NCI-H460 (cell line): ENCODE measurements at regions not wholly inside any gene's neighbourhood (a gene's known extent, or its start where the extent isn't known, plus 50 kb on each side); places are given as distances from the start of the nearest gene placed in this dataset.

Source experiments
- DNase-seq: peaks from one replicate; pipeline ENCODE4 v3.0.0-alpha.2; 2016; ENCODE audit warnings: low read depth; ENCODE audit errors: extremely low read depth

- no peak for DNase-seq
Observed at GRCh38 chr5:133831491-133832224, 136.8 kb downstream of the C5orf15 start.

GRCh38 chr5:133830911-133831310, 137.5 kb downstream of the C5orf15 start:
- no peak for DNase-seq

DNA sequence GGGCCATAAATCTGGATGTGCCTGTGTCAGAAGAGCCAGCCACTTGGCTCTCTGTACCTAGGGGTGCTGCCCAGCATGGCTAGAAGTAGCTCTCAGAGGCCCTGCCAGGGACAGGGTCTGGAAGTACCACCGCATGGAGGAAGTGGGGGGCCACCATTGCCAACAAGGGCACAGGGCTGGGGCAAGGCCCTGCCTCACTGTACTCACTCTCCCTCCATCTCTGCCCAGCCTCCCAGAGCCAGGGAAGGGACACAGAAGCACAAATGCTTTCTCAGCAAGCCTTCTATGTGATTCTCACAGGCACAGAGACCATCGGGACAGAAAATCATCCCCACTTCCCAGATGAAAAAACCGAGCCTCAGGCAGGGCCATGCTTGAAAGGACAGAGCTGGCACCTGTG, 138.1 kb downstream of the C5orf15 start:
- DNase-seq = no peak

DNA sequence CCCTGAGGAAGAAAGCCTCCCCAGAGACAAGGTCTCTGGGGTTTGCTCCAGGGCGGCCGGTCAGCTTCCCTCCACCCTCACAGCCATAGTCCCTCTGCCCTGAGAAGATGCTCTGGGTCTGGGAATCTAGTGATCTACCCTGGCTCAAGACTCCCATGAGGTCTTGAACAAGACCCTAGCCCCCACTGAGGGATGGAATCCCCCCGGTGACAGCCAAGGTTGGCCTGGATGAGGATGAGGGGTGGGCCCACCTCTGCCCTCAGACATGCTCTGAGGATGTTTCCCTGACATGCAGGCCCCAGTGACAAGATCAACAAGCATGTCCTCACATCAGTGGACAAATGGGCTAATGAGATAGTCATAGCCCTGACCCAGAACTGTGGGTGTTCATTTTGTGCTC, 138.6 kb downstream of the C5orf15 start:
- no peak for DNase-seq

DNA sequence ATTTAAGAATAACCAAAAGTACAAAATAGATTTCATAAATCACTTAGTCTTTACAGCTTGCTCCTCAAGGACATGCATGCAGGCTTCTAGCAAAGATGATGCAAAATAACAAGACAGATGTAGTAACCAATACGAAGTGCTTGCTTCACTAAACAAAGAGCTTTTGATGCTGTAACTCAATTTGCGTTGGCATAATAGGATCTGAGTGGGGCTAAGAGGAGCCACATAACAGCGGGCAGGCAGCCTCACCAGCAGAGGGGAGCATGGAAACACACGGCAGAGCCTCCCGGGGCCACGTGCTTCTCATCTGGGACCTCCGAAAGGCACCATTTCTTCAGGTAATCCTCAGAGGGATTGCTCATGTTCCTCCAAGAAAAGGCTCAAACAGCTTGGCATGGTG, 139.7 kb downstream of the C5orf15 start:
- DNase-seq = no peak

DNA sequence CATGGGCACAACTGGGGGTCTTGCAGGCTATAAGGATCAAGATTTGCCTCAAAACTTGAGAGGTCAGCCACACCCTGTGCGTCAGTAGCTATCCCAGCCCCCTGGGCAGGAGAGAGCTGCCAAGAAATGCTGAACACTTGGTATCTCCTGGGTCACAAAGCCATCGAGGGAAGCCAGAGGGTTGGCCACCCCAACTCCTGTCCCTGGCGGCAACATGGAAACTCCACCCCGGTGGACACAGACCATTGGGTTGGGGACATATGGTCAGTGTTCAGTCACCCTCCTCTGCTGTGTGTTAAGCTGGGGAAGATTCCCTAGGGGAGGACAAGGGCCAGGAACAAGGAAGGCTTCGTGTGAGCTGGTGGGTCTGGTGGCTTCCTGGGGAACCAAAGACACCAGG, 140.6 kb downstream of the C5orf15 start:
- no peak for DNase-seq

DNA sequence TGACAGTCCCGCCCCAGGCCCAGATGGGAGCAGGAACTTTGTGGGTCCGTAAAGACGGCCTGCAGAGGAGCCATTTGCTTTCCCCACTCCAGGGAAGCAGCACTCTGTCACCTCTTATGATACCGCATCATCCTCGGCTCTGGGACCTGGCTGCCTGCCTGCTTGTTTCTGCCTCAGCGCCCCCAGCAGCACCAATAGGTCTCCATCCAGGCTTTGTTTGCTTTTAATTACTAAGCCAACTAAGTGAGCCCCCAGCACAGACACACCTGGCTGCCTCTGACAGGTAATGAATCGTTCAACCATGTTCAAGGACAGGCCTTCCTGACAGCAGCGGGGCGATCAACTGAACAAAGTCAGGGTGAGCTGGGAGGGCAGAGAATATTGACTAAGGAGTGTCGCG, 141.4 kb downstream of the C5orf15 start:
- no peak for DNase-seq

DNA sequence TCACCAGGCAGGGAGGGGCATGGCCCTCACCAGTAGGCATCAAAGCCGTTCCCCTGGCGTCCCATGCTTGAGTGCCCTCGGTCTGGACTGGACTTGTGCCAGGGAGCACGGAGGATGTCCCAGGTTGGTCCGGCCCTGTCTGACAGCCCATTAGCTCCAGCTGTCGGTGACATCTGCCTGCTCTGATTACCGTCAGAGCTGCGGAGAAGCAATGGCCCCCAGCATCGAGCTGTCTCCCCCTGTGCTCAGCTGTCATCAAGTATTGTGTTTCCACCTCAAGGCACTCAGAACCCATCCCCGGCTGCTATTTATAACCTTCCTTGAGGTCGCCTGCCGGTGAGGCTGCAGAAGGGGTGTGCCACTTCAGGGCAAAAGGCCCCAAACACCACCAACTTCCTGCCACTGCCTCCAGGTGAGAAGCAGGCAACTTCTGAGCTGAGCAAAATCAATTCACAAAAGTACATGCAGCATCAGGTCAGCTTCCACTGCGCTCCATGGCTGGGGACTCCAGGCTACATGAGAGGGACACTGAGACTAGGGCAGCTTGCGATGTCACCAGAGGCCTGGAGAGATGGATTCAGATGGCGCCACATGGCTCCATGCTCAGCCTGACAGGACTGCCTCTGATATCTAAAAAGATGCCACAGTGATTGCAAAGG, 142.7 kb downstream of the C5orf15 start:
- DNase-seq = no peak

DNA sequence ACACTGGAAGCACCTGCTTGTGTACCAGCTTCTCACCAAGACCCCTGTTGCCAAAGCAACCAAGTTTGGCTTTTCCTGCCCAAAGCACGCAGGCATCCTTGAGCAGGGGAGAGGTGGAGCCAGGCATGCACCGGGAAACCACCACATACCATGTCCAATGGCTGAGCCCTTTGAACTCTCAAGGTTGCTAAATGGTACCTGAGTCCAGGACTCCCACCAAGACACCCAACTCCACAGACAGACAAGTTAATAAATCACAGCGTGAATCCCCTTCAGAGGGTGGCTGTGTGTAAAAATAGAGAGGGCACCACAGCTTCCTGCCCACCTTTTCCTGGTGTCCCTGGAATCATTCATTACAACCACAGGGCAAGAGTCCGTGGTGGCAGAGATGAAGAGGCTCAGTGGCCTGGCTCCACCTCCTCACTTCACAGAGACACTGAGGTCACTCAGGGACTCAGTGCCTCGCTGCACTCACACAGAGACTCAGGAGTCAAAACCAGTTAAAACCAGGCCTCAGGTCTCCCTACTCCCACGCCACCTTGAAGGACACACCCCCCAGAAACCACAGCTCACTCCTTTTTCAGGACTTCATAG, 143.7 kb downstream of the C5orf15 start:
- DNase-seq = no peak

DNA sequence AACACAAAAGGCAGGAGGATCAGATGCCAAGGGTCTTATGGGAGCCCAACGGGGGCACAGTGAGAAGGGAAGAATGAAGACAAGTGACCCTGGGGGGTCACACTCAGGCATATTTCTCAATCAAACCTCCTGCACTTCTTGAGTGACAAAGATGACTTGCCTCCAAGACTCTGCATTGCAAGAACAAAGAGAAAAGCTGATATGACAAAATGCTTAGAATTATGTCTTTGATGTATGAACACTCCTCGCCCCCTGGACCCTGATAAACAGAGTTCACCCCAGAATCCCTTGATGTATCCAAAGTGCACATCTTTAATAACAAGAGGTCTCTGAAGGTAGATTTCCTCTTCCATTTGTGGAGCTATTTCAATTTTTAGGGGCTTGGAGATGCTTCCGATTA, 146.5 kb downstream of the C5orf15 start:
- no peak for DNase-seq

DNA sequence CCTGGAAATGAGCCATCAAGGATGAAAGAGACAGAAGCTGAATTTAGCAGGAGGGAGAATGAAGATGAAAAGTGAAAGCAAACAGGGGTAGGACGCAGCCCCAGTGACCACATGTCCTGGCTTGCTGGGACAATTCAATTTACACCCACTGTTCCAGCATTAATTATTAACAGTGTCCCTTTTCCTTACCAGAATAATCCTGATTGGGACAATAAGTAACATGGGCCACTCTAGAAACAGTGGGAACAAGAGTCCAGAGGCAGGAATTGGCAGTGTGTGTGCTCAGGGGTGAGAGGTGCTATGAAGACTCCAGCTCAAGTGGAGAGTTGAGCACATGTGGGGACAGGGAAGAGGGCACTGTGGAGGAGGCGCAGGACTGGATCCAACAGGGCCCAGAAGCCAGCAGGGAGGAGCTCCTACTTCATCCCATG, 147.1 kb downstream of the C5orf15 start:
- no peak for DNase-seq

- DNase-seq = peak; percentile 24
Observed at GRCh38 chr5:133820507-133820906, 147.9 kb downstream of the C5orf15 start.

- DNase-seq = peak; percentile 40
Observed at GRCh38 chr5:133819977-133820471, 148.4 kb downstream of the C5orf15 start.

GRCh38 chr5:133818869-133819600, 149.4 kb downstream of the C5orf15 start:
- DNase-seq = no peak

DNA sequence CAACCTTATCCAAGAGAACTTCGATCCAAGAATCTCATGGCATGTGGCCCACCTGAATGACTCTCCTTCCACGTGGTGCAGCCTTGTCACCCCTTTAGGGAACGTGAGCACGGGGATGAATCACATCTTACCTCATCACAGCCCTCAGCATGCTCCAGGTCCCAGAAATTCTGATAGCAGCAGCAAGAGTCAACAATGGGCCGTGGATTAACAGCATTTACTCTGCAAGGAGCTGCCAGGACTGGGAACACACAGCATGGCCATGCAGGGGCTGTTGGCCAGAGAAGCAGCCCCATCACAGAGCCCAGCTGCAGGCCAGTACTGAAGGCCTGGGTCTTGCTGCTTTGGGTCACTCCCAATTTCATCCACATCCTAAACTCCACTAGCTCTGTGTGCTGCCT, 150.4 kb downstream of the C5orf15 start:
- DNase-seq = no peak

GRCh38 chr5:133817456-133817855, 151.0 kb downstream of the C5orf15 start:
- no peak for DNase-seq

DNA sequence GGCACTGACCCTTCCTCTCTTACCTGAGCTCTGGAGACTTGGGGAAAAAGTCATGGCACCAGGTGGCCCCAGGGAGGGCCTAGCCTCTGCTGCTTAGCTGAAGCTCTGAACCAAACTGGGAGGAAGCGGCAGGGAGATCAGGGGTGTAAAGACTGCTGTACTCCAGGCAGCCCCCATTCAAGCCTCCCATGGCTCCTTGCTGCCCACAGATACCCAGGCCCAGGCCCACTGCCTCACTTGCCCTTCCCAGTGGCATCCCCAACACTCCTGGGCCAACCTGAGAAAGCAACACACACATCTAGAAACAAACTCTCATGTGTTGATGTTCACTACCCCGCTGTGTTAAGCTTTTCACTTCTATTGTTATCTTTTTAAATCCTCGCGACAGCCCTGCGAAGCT, 151.6 kb downstream of the C5orf15 start:
- no peak for DNase-seq

DNA sequence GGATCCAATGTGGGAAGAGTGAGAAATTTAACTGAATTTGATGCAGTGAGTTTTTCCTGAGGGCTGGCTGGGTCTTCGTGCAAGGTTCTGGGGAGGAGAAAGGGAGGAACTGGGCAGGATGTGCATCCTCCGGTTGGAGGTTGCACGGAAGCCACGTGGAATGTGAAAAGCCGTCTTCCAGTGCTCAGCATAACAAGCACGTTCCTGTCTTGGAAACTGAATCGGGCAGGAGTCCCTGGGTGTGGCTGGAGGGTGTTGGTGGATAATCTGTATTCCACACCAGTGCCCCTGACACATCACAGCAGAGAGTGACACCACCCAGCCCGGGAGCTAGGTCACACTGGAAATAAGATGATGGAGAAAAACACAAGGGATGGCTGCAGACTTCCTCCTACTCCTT, 154.3 kb downstream of the C5orf15 start:
- DNase-seq = no peak

GRCh38 chr5:133811168-133811567, 157.3 kb downstream of the C5orf15 start:
- DNase-seq = no peak

- no peak for DNase-seq
Observed at GRCh38 chr5:133809801-133810200, 158.6 kb downstream of the C5orf15 start.

DNA sequence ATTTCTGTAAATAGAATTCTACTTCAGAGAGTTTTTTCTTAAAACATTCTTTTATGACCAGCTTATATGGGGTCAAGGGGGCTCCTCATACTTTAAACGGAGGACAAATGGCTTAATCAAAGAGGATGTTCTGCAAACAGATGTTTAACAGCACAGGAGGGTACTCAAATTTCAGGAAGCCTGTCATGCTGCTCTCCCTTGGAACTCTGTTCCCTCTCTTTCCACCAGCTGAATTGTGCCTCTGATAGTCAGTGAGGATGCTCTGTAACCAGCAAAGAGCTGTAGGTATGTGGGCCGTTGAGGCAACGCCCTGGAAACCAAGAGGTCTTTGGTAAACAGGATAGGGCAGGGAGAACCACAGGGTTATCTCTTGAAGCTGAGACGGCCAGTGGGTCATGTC, 161.1 kb downstream of the C5orf15 start:
- DNase-seq = no peak
